DOHH2 (cell line): ENCODE measurements at regions not wholly inside any gene's neighbourhood (a gene's known extent, or its start where the extent isn't known, plus 50 kb on each side); places are given as distances from the start of the nearest gene placed in this dataset.

Experiments used
- CTCF ChIP-seq: fragments of 200-600 bp; sonication (generic); IDR thresholded peaks from one replicate; pipeline ENCODE4 v1.5.1; 2014; ENCODE audit warnings: antibody characterized with exemption, mild to moderate bottlenecking, low read depth, low read length; ENCODE audit not compliant: poor library complexity, severe bottlenecking
- EZH2phosphoT487 ChIP-seq: fragments of 200-600 bp; sonication (generic); IDR thresholded peaks from 2 replicates; pipeline ENCODE4 v1.6.1; 2017; ENCODE audit warnings: borderline replicate concordance, mild to moderate bottlenecking, antibody characterized with exemption, low read length, moderate library complexity, mixed read lengths

GRCh38 chr2:239730897-239731296, 294.2 kb downstream of the NDUFA10 start:
- no peak for TF ChIP-seq CTCF
- TF ChIP-seq EZH2phosphoT487, result no peak
